A549 (cell line): ENCODE measurements at regions not wholly inside any gene's neighbourhood (a gene's known extent, or its start where the extent isn't known, plus 50 kb on each side); places are given as distances from the start of the nearest gene placed in this dataset.

ENCODE experiments used
- MAX ChIP-seq: IDR thresholded peaks from 2 replicates; pipeline ENCODE4 v1.6.1; 2012
- POLR2A ChIP-seq: IDR thresholded peaks from 2 replicates; pipeline ENCODE4 v1.6.1; 2012; ENCODE audit warnings: mild to moderate bottlenecking, low read length
- TF ChIP-seq, protein P1 (sequence below): fragments of >200 bp; sonication (Bioruptor Twin); formaldehyde crosslinking; IDR thresholded peaks from 3 replicates; pipeline ENCODE4 v1.5.1; 2016

GRCh38 chr12:86407620-86408208 lies 151.5 kb upstream of the MGAT4C start:
- TF ChIP-seq, protein P1, sequence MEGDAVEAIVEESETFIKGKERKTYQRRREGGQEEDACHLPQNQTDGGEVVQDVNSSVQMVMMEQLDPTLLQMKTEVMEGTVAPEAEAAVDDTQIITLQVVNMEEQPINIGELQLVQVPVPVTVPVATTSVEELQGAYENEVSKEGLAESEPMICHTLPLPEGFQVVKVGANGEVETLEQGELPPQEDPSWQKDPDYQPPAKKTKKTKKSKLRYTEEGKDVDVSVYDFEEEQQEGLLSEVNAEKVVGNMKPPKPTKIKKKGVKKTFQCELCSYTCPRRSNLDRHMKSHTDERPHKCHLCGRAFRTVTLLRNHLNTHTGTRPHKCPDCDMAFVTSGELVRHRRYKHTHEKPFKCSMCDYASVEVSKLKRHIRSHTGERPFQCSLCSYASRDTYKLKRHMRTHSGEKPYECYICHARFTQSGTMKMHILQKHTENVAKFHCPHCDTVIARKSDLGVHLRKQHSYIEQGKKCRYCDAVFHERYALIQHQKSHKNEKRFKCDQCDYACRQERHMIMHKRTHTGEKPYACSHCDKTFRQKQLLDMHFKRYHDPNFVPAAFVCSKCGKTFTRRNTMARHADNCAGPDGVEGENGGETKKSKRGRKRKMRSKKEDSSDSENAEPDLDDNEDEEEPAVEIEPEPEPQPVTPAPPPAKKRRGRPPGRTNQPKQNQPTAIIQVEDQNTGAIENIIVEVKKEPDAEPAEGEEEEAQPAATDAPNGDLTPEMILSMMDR, result no peak
- TF ChIP-seq MAX (no peak), POLR2A (no peak)
